Right lobe of liver (tissue), 6 donors: ENCODE measurements at regions not wholly inside any gene's neighbourhood (a gene's known extent, or its start where the extent isn't known, plus 50 kb on each side); places are given as distances from the start of the nearest gene placed in this dataset.
A peak's percentile ranks its signal among the peaks of the same experiment; 100 is the strongest.

Source experiments
- ATAC-seq, 4 donors: fragments of 200-7000 bp; cut with Tn5 transposase; one replicate each; pipeline ENCODE4 v1.9.1; 2020; ENCODE audit warnings: mild to moderate bottlenecking in 4 of 4, moderate library complexity in 4 of 4
- DNase-seq, 3 donors: peaks; one replicate each; pipeline ENCODE4 v3.0.0-alpha.2; 2020
- H3K27ac ChIP-seq, 3 donors: fragments of 200-600 bp; one replicate each; pipeline ENCODE4 v1.8.0; 2022
- H3K27me3 ChIP-seq, 2 donors: fragments of 200-600 bp; one replicate each; pipeline ENCODE4 v1.8.0; 2022
- H3K36me3 ChIP-seq, 4 donors: fragments of 200-600 bp; sonication (generic) in 1 of 4; one replicate each; pipeline versions ENCODE4 v1.5.1 to v1.8.0; 2017 to 2022; ENCODE audit warnings: control low read depth in 1 of 4
- H3K4me1 ChIP-seq, 4 donors: fragments of 200-600 bp; sonication (generic) in 1 of 4; one replicate each; pipeline versions ENCODE4 v1.5.1 to v1.8.0; 2017 to 2022; ENCODE audit warnings: control low read depth in 1 of 4
- H3K4me3 ChIP-seq, 3 donors: fragments of 200-600 bp; one replicate each; pipeline ENCODE4 v1.8.0; 2022
- H3K9me3 ChIP-seq, 4 donors: fragments of 200-600 bp; sonication (generic) in 1 of 4; one replicate each; pipeline versions ENCODE4 v1.5.1 to v1.8.0; 2017 to 2022; ENCODE audit warnings: control low read depth in 1 of 4
- CTCF ChIP-seq, 4 donors: fragments of 200-600 bp in 3 of 4; fragments of 450-650 bp in 1 of 4; IDR thresholded peaks; one replicate each; pipeline versions ENCODE4 v1.5.1 to v1.8.0; 2016 to 2022; ENCODE audit warnings: antibody characterized with exemption in 4 of 4, mild to moderate bottlenecking in 2 of 4
- POLR2A ChIP-seq: fragments of 450-650 bp; IDR thresholded peaks from one replicate; pipeline ENCODE4 v1.6.1; 2017; ENCODE audit warnings: antibody characterized with exemption, mild to moderate bottlenecking
- WGBS: methylation state at CpG from one replicate; pipeline ENCODE4 v1.1.6; 2018; ENCODE audit warnings: low coverage, low lambda C conversion rate; ENCODE audit not compliant: insufficient coverage; ENCODE audit errors: missing lambda C conversion rate; 5-methylcytosine and 5-hydroxymethylcytosine counted together
- intact Hi-C, 2 donors: fragments of 100-400 bp; cut with DNase I; formaldehyde crosslinking; loops; one replicate each; pipeline versions ENCODE4 v1.11.2 to v1.14.1; 2022
- donor health status: DM: no; HTN: yes; CAD: no.
- donor health status: DM: no; HTN: no; CAD: no.
- donor health status: DM: no; HTN: no; CAD: no.
- donor health status: DM: no; HTN: yes; CAD: no.
- donor health status: DM: no; HTN: yes; CAD: no.

- Histone ChIP-seq H3K4me1 (peaks cover 0 to 9% (median 0%) of the 10 kb centered on the region in 4 donors), H3K4me3 (no peak overlapping the region), H3K36me3 (no peaks in the 10 kb centered on the region), H3K9me3 (no peaks in the 10 kb centered on the region), H3K27me3 (no peaks in the 10 kb centered on the region), H3K27ac (no peak overlapping the region)
- no peak for DNase-seq
- ATAC-seq = peak; percentile 88 to 97 (median 96)
- TF ChIP-seq CTCF (IDR thresholded peaks at IDR 0.05) = no peak
- TF ChIP-seq POLR2A = no peak
- intact Hi-C loops = no loop called here
Measured at GRCh38 chr10:64054392-64054791, 533.2 kb downstream of the REEP3 start.

GRCh38 chr10:64059884-64060283 lies 538.7 kb downstream of the REEP3 start:
- H3K9me3 ChIP-seq = no peaks in the 10 kb centered on the region
- H3K36me3 ChIP-seq = no peaks in the 10 kb centered on the region
- intact Hi-C loops = no loop called here
- no peak overlapping the region for H3K4me3 ChIP-seq
- DNase-seq = no peak
- H3K27ac ChIP-seq = no peak overlapping the region
- no peaks in the 10 kb centered on the region for H3K4me1 ChIP-seq
- no peak for ATAC-seq
- WGBS = no CpG with 5 or more reads among the region's 1 CpG
- no peaks in the 10 kb centered on the region for H3K27me3 ChIP-seq
- TF ChIP-seq POLR2A (no peak), CTCF (IDR thresholded peaks at IDR 0.05) (no peak)

- WGBS = 89% methylated on average over 7 of the region's 7 CpGs
- Histone ChIP-seq H3K27ac (no peak overlapping the region), H3K4me3 (no peak overlapping the region), H3K36me3 (no peaks in the 10 kb centered on the region), H3K27me3 (no peaks in the 10 kb centered on the region), H3K9me3 (no peaks in the 10 kb centered on the region), H3K4me1 (no peaks in the 10 kb centered on the region)
- intact Hi-C loops = no loop called here
- DNase-seq = no peak
- no peak for ATAC-seq
- no peak for TF ChIP-seq POLR2A
- no peak for TF ChIP-seq CTCF (IDR thresholded peaks at IDR 0.05)
Measured at GRCh38 chr10:64060389-64060788, 539.2 kb downstream of the REEP3 start.

- ATAC-seq (no peak), DNase-seq (no peak)
- Histone ChIP-seq H3K27me3 (no peaks in the 10 kb centered on the region), H3K4me1 (peaks cover 0 to 12% (median 6%) of the 10 kb centered on the region in 4 donors), H3K36me3 (no peaks in the 10 kb centered on the region), H3K9me3 (no peaks in the 10 kb centered on the region), H3K4me3 (no peak overlapping the region), H3K27ac (no peak overlapping the region)
- TF ChIP-seq CTCF (IDR thresholded peaks at IDR 0.05) = no peak
- intact Hi-C loops = no loop called here
- WGBS = 49% methylated on average over 4 of the region's 4 CpGs
Measured at GRCh38 chr10:64062793-64063192, 541.6 kb downstream of the REEP3 start.

GRCh38 chr10:64067009-64067606 lies 545.9 kb downstream of the REEP3 start:
- TF ChIP-seq CTCF (IDR thresholded peaks at IDR 0.05) (no peak), POLR2A (no peak)
- H3K36me3 ChIP-seq = no peaks in the 10 kb centered on the region
- intact Hi-C loops = no loop called here
- DNase-seq = no peak
- H3K9me3 ChIP-seq = no peaks in the 10 kb centered on the region
- 3% methylated on average over 4 of the region's 4 CpGs for WGBS
- H3K27me3 ChIP-seq = no peaks in the 10 kb centered on the region
- H3K27ac ChIP-seq = no peak overlapping the region
- H3K4me3 ChIP-seq = no peak overlapping the region
- peak in 3 of 4 donors; percentile 76 to 93 (median 81) for ATAC-seq
- H3K4me1 ChIP-seq = peaks cover 0 to 12% (median 6%) of the 10 kb centered on the region in 4 donors
